SK-N-MC (cell line): ENCODE measurements at regions not wholly inside any gene's neighbourhood (a gene's known extent, or its start where the extent isn't known, plus 50 kb on each side); places are given as distances from the start of the nearest gene placed in this dataset.
A peak's percentile ranks its signal among the peaks of the same experiment; 100 is the strongest.

Source experiments
- DNase-seq: peaks from one replicate; pipeline ENCODE4 v3.0.0-alpha.2; 2011; ENCODE audit warnings: low read depth, low spot score
- H3K27ac ChIP-seq: fragments of 200-600 bp; sonication (generic); 2 replicates; pipeline ENCODE4 v1.5.1; 2016; ENCODE audit warnings: mixed run types
- H3K36me3 ChIP-seq: fragments of 200-600 bp; sonication (generic); 2 replicates; pipeline ENCODE4 v1.6.1; 2017; ENCODE audit warnings: antibody characterized with exemption, low read length, mixed read lengths; ENCODE audit not compliant: insufficient read depth
- H3K4me3 ChIP-seq: fragments of 200-600 bp; sonication (generic); 2 replicates; pipeline ENCODE4 v1.5.1; 2016
- H3K9ac ChIP-seq: fragments of 200-600 bp; sonication (generic); 2 replicates; pipeline ENCODE4 v1.8.0; 2017; ENCODE audit warnings: mixed run types, mixed read lengths; ENCODE audit not compliant: insufficient read length
- H3K9me3 ChIP-seq: fragments of 200-600 bp; sonication (generic); 2 replicates; pipeline ENCODE4 v1.6.1; 2017; ENCODE audit warnings: low read depth, mild to moderate bottlenecking, antibody characterized with exemption, low read length, moderate library complexity, mixed read lengths
- EZH2 ChIP-seq: fragments of 200-600 bp; sonication (generic); IDR thresholded peaks from one replicate; pipeline ENCODE4 v1.6.1; 2017; ENCODE audit warnings: antibody characterized with exemption
- FOXP2 ChIP-seq: optimal IDR thresholded peaks from 2 replicates; pipeline ENCODE3; 2011; ENCODE audit warnings: mild to moderate bottlenecking, moderate library complexity; ENCODE audit not compliant: insufficient read depth; ENCODE audit errors: extremely low read length, control extremely low read depth
- POLR2AphosphoS5 ChIP-seq: IDR thresholded peaks from 2 replicates; pipeline ENCODE4 v1.6.1; 2012; ENCODE audit warnings: mild to moderate bottlenecking, low read depth, low read length, borderline replicate concordance

- Histone ChIP-seq H3K9me3 (no peaks in the 10 kb centered on the region), H3K27ac (no peak overlapping the region), H3K9ac (no peak overlapping the region), H3K4me3 (no peak overlapping the region), H3K36me3 (no peaks in the 10 kb centered on the region)
- DNase-seq = no peak
- TF ChIP-seq FOXP2 (no peak), POLR2AphosphoS5 (no peak), EZH2 (no peak)
These were observed 1479.3 kb upstream of the CDH9 start for GRCh38 chr5:28517691-28518090.

GRCh38 chr5:28516722-28517121 lies 1478.3 kb upstream of the CDH9 start:
- H3K27ac ChIP-seq = no peak overlapping the region
- H3K4me3 ChIP-seq = no peak overlapping the region
- H3K9ac ChIP-seq = no peak overlapping the region
- TF ChIP-seq FOXP2 (no peak), EZH2 (no peak), POLR2AphosphoS5 (no peak)
- DNase-seq = no peak
- H3K36me3 ChIP-seq = no peaks in the 10 kb centered on the region
- H3K9me3 ChIP-seq = no peaks in the 10 kb centered on the region

GRCh38 chr5:28512648-28513047 lies 1474.3 kb upstream of the CDH9 start:
- Histone ChIP-seq H3K9ac (no peak overlapping the region), H3K27ac (no peak overlapping the region), H3K36me3 (no peaks in the 10 kb centered on the region), H3K9me3 (no peaks in the 10 kb centered on the region), H3K4me3 (no peak overlapping the region)
- no peak for TF ChIP-seq EZH2
- no peak for TF ChIP-seq FOXP2
- no peak for TF ChIP-seq POLR2AphosphoS5
- DNase-seq = peak; percentile 1

- H3K9me3 ChIP-seq = no peaks in the 10 kb centered on the region
- no peak overlapping the region for H3K27ac ChIP-seq
- no peaks in the 10 kb centered on the region for H3K36me3 ChIP-seq
- no peak overlapping the region for H3K4me3 ChIP-seq
- H3K9ac ChIP-seq = no peak overlapping the region
- no peak for TF ChIP-seq EZH2
- no peak for TF ChIP-seq FOXP2
- TF ChIP-seq POLR2AphosphoS5 = no peak
- DNase-seq = no peak
These were observed 1466.7 kb upstream of the CDH9 start for GRCh38 chr5:28505121-28505520.

- no peak for TF ChIP-seq FOXP2
- TF ChIP-seq POLR2AphosphoS5 = no peak
- no peak for TF ChIP-seq EZH2
These were observed 1462.1 kb upstream of the CDH9 start for GRCh38 chr5:28500511-28500910.

GRCh38 chr5:28499766-28500290 lies 1461.4 kb upstream of the CDH9 start:
- no peak for DNase-seq
- Histone ChIP-seq H3K36me3 (no peaks in the 10 kb centered on the region), H3K9ac (no peak overlapping the region), H3K9me3 (no peaks in the 10 kb centered on the region), H3K4me3 (no peak overlapping the region), H3K27ac (no peak overlapping the region)
- TF ChIP-seq FOXP2 = no peak
- TF ChIP-seq EZH2 = no peak
- no peak for TF ChIP-seq POLR2AphosphoS5

More at GRCh38 chr5:28500511-28500910, 1462.1 kb upstream of the CDH9 start:
- Histone ChIP-seq H3K9ac (no peak overlapping the region), H3K9me3 (no peaks in the 10 kb centered on the region), H3K27ac (no peak overlapping the region), H3K4me3 (no peak overlapping the region), H3K36me3 (no peaks in the 10 kb centered on the region)
- no peak for DNase-seq

GRCh38 chr5:28495876-28496275 lies 1457.5 kb upstream of the CDH9 start:
- H3K27ac ChIP-seq = no peak overlapping the region
- no peak for DNase-seq
- H3K9me3 ChIP-seq = no peaks in the 10 kb centered on the region
- H3K9ac ChIP-seq = no peak overlapping the region
- TF ChIP-seq POLR2AphosphoS5 (no peak), FOXP2 (no peak), EZH2 (no peak)
- H3K4me3 ChIP-seq = no peak overlapping the region
- no peaks in the 10 kb centered on the region for H3K36me3 ChIP-seq

GRCh38 chr5:28493456-28493855 lies 1455.1 kb upstream of the CDH9 start:
- Histone ChIP-seq H3K9me3 (no peaks in the 10 kb centered on the region), H3K9ac (no peak overlapping the region), H3K27ac (no peak overlapping the region), H3K4me3 (no peak overlapping the region), H3K36me3 (no peaks in the 10 kb centered on the region)
- TF ChIP-seq POLR2AphosphoS5 = no peak
- no peak for TF ChIP-seq EZH2
- TF ChIP-seq FOXP2 = no peak
- DNase-seq = no peak

- Histone ChIP-seq H3K9me3 (no peaks in the 10 kb centered on the region), H3K36me3 (no peaks in the 10 kb centered on the region), H3K27ac (no peak overlapping the region), H3K4me3 (no peak overlapping the region), H3K9ac (no peak overlapping the region)
- TF ChIP-seq POLR2AphosphoS5 (no peak), EZH2 (no peak), FOXP2 (no peak)
- DNase-seq = no peak
These were observed 1450.4 kb upstream of the CDH9 start for GRCh38 chr5:28488752-28489151.
